ENCODE measurements at regions not wholly inside any gene's neighbourhood (a gene's known extent, or its start where the extent isn't known, plus 50 kb on each side); places are given as distances from the start of the nearest gene placed in this dataset.

DNA sequence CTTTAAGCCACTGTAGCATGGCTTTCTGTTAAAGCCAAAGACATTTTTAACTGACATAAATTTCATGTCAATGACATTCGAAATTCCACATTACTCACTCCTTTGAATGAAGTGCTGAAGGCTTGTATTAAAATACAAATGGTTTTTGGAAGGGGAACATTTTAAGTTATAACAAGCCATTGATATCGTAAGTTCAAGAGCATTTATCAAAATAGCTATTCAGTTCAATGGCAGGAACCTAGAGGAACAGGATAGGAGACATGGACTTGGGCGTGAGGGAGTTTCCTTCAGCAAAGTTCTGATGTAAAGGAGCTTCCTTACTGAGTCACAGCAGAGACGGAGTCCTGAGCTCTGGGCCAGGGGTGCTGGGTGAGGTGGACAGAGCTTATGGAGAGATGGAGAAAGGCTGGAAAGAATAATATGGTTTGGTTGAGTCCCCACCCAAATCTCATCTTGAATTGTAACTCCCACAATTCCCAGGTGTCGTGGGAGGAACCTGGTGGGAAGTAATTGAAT is 631.8 kb downstream of the BNC2 start:
- TF ChIP-seq ESRRA (CRISPR knock-in tag; IDR thresholded peaks at IDR 0.05; ENCODE audit: borderline replicate concordance) = no peak
- no peak for TF ChIP-seq ETV6 (CRISPR knock-in tag; IDR thresholded peaks at IDR 0.05)
- no peak for TF ChIP-seq CTCF (IDR thresholded peaks at IDR 0.05)
- no peak for TF ChIP-seq ZSCAN18 (CRISPR knock-in tag; IDR thresholded peaks at IDR 0.05)
- TF ChIP-seq, protein P1, sequence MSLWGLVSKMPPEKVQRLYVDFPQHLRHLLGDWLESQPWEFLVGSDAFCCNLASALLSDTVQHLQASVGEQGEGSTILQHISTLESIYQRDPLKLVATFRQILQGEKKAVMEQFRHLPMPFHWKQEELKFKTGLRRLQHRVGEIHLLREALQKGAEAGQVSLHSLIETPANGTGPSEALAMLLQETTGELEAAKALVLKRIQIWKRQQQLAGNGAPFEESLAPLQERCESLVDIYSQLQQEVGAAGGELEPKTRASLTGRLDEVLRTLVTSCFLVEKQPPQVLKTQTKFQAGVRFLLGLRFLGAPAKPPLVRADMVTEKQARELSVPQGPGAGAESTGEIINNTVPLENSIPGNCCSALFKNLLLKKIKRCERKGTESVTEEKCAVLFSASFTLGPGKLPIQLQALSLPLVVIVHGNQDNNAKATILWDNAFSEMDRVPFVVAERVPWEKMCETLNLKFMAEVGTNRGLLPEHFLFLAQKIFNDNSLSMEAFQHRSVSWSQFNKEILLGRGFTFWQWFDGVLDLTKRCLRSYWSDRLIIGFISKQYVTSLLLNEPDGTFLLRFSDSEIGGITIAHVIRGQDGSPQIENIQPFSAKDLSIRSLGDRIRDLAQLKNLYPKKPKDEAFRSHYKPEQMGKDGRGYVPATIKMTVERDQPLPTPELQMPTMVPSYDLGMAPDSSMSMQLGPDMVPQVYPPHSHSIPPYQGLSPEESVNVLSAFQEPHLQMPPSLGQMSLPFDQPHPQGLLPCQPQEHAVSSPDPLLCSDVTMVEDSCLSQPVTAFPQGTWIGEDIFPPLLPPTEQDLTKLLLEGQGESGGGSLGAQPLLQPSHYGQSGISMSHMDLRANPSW (CRISPR knock-in tag; conservative IDR thresholded peaks at IDR 0.05; ENCODE audit: low read depth) = no peak
- no peak for TF ChIP-seq NR3C1 (CRISPR knock-in tag; conservative IDR thresholded peaks at IDR 0.05; ENCODE audit: low read depth)
- no peak for TF ChIP-seq SMAD3 (CRISPR knock-in tag; IDR thresholded peaks at IDR 0.05; ENCODE audit: borderline replicate concordance)
- TF ChIP-seq, protein P2, sequence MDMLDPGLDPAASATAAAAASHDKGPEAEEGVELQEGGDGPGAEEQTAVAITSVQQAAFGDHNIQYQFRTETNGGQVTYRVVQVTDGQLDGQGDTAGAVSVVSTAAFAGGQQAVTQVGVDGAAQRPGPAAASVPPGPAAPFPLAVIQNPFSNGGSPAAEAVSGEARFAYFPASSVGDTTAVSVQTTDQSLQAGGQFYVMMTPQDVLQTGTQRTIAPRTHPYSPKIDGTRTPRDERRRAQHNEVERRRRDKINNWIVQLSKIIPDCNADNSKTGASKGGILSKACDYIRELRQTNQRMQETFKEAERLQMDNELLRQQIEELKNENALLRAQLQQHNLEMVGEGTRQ (CRISPR knock-in tag; IDR thresholded peaks at IDR 0.05) = no peak
- no peak for TF ChIP-seq GABPB1 (CRISPR knock-in tag; IDR thresholded peaks at IDR 0.05)
- no peak for TF ChIP-seq RORB (CRISPR knock-in tag; IDR thresholded peaks at IDR 0.05)
- no peak for TF ChIP-seq AR (CRISPR knock-in tag; IDR thresholded peaks at IDR 0.05)
